HepG2 (cell line): ENCODE measurements at regions not wholly inside any gene's neighbourhood (a gene's known extent, or its start where the extent isn't known, plus 50 kb on each side); places are given as distances from the start of the nearest gene placed in this dataset.

Experiments
- ARNT2 ChIP-seq: sonication (generic); formaldehyde crosslinking; IDR thresholded peaks from 2 replicates; pipeline ENCODE4 v1.8.0; 2022; ENCODE audit warnings: mild to moderate bottlenecking, low read depth, missing genetic modification reagents, moderate library complexity
- HDAC1 ChIP-seq: sonication (generic); formaldehyde crosslinking; IDR thresholded peaks from 2 replicates; pipeline ENCODE4 v1.5.1; 2020; ENCODE audit warnings: mild to moderate bottlenecking, missing genetic modification reagents
- NBN ChIP-seq: fragments of 450-650 bp; conservative IDR thresholded peaks from 2 replicates; pipeline ENCODE4 v1.6.1; 2017
- NFKB2 ChIP-seq: sonication (generic); formaldehyde crosslinking; IDR thresholded peaks from 2 replicates; pipeline ENCODE4 v1.4.0; 2020; ENCODE audit warnings: missing genetic modification reagents, borderline replicate concordance
- ZBTB1 ChIP-seq: sonication (generic); formaldehyde crosslinking; IDR thresholded peaks from 2 replicates; pipeline ENCODE4 v1.4.0; 2020; ENCODE audit warnings: missing genetic modification reagents, borderline replicate concordance
- ZNF274 ChIP-seq: sonication (generic); formaldehyde crosslinking; IDR thresholded peaks from 2 replicates; pipeline ENCODE4 v1.5.1; 2020; ENCODE audit warnings: mild to moderate bottlenecking, missing genetic modification reagents
- TF ChIP-seq, protein P1 (sequence below): sonication (generic); formaldehyde crosslinking; IDR thresholded peaks from 2 replicates; pipeline ENCODE4 v1.8.0; 2022; ENCODE audit warnings: mild to moderate bottlenecking, missing genetic modification reagents

DNA sequence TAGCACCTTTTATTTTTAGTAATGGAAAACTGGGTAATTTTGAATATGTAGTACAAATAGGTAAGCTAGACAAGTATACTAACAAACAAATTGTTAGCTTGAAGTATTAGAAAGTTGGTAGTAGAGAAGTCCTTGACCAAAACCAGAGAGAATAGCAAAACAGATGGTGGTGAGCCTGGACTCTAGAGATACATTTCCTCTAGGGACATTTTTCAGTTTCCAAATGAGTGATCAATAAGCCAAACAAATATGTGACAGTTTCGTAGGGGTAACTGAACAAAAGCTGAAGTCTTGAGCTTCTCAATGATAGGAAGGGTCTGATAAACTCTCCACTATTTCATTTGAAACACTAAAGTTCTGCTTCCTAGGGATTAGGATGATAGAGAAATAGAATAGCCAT lies 692.0 kb upstream of the FAM98A start:
- TF ChIP-seq NBN: no peak
- no peak for TF ChIP-seq ZBTB1 (CRISPR knock-in tag)
- TF ChIP-seq NFKB2: no peak
- TF ChIP-seq HDAC1: no peak
- TF ChIP-seq, protein P1, sequence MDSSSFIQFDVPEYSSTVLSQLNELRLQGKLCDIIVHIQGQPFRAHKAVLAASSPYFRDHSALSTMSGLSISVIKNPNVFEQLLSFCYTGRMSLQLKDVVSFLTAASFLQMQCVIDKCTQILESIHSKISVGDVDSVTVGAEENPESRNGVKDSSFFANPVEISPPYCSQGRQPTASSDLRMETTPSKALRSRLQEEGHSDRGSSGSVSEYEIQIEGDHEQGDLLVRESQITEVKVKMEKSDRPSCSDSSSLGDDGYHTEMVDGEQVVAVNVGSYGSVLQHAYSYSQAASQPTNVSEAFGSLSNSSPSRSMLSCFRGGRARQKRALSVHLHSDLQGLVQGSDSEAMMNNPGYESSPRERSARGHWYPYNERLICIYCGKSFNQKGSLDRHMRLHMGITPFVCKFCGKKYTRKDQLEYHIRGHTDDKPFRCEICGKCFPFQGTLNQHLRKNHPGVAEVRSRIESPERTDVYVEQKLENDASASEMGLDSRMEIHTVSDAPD (CRISPR knock-in tag): no peak
- TF ChIP-seq ARNT2 (CRISPR knock-in tag): no peak
- TF ChIP-seq ZNF274 (CRISPR knock-in tag): no peak
